H1 (cell line): ENCODE measurements at regions not wholly inside any gene's neighbourhood (a gene's known extent, or its start where the extent isn't known, plus 50 kb on each side); places are given as distances from the start of the nearest gene placed in this dataset.

Source experiments
- ASH2L ChIP-seq: fragments of 200-600, 300-600 bp; sonication (generic); IDR thresholded peaks from one replicate; pipeline ENCODE4 v1.7.1; 2017; ENCODE audit warnings: low read length
- CBX5 ChIP-seq: fragments of 300-800, 300-1000 bp; sonication (generic); IDR thresholded peaks from 2 replicates; pipeline ENCODE4 v1.7.1; 2016; ENCODE audit warnings: antibody characterized with exemption, low read length, low read depth
- CEBPB ChIP-seq: IDR thresholded peaks from 2 replicates; pipeline ENCODE4 v1.6.1; 2012; ENCODE audit warnings: low read depth, low read length
- GABPA ChIP-seq: IDR thresholded peaks from 2 replicates; pipeline ENCODE4 v1.6.1; 2011; ENCODE audit warnings: mild to moderate bottlenecking, low read length, moderate library complexity, borderline replicate concordance; ENCODE audit not compliant: insufficient read depth
- GTF2F1 ChIP-seq: IDR thresholded peaks from 2 replicates; pipeline ENCODE4 v1.6.1; 2012; ENCODE audit warnings: low read depth, low read length, improper control_type of control experiment, borderline replicate concordance
- MAFK ChIP-seq: IDR thresholded peaks from 2 replicates; pipeline ENCODE4 v1.6.1; 2012; ENCODE audit warnings: low read depth, mild to moderate bottlenecking, improper control_type of control experiment, low read length
- RFX5 ChIP-seq: IDR thresholded peaks from 2 replicates; pipeline ENCODE4 v1.6.1; 2011; ENCODE audit warnings: low read depth, low read length, improper control_type of control experiment, borderline replicate concordance
- SP4 ChIP-seq: IDR thresholded peaks from 2 replicates; pipeline ENCODE4 v1.6.1; 2012; ENCODE audit warnings: low read length, inconsistent platforms
- SRF ChIP-seq: IDR thresholded peaks from 2 replicates; pipeline ENCODE4 v1.6.1; 2011; ENCODE audit warnings: mild to moderate bottlenecking, low read depth, low read length, moderate library complexity
- YY1 ChIP-seq: IDR thresholded peaks from 2 replicates; pipeline ENCODE4 v1.6.1; 2011; ENCODE audit warnings: low read depth, mild to moderate bottlenecking, low read length
- TF ChIP-seq, protein P1 (sequence below): fragments of 300-600 bp; sonication (generic); IDR thresholded peaks from 2 replicates; pipeline ENCODE4 v1.7.1; 2012; ENCODE audit warnings: low read length, moderate library complexity, mild to moderate bottlenecking, inconsistent platforms; ENCODE audit not compliant: insufficient replicate concordance

DNA sequence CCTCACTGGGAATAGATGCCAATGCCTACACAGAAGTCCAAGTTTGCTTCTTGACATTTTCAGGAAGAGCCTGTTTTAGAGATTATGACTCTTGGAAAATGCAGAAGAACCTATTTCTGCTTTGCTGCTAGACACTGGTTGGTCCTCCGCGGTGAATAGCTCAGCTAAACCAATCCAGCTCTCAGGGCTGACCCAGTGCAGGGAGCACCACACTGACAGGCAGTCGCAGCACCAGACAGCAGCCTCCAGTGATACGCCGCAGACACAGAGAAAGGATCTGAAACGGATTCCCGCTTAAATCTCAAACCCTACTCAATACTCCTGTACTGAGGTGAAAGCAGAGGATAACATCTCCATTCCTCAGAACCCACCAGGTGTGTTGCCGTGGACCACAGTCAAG is 183.4 kb downstream of the ENGASE start (continued):
- TF ChIP-seq, protein P1, sequence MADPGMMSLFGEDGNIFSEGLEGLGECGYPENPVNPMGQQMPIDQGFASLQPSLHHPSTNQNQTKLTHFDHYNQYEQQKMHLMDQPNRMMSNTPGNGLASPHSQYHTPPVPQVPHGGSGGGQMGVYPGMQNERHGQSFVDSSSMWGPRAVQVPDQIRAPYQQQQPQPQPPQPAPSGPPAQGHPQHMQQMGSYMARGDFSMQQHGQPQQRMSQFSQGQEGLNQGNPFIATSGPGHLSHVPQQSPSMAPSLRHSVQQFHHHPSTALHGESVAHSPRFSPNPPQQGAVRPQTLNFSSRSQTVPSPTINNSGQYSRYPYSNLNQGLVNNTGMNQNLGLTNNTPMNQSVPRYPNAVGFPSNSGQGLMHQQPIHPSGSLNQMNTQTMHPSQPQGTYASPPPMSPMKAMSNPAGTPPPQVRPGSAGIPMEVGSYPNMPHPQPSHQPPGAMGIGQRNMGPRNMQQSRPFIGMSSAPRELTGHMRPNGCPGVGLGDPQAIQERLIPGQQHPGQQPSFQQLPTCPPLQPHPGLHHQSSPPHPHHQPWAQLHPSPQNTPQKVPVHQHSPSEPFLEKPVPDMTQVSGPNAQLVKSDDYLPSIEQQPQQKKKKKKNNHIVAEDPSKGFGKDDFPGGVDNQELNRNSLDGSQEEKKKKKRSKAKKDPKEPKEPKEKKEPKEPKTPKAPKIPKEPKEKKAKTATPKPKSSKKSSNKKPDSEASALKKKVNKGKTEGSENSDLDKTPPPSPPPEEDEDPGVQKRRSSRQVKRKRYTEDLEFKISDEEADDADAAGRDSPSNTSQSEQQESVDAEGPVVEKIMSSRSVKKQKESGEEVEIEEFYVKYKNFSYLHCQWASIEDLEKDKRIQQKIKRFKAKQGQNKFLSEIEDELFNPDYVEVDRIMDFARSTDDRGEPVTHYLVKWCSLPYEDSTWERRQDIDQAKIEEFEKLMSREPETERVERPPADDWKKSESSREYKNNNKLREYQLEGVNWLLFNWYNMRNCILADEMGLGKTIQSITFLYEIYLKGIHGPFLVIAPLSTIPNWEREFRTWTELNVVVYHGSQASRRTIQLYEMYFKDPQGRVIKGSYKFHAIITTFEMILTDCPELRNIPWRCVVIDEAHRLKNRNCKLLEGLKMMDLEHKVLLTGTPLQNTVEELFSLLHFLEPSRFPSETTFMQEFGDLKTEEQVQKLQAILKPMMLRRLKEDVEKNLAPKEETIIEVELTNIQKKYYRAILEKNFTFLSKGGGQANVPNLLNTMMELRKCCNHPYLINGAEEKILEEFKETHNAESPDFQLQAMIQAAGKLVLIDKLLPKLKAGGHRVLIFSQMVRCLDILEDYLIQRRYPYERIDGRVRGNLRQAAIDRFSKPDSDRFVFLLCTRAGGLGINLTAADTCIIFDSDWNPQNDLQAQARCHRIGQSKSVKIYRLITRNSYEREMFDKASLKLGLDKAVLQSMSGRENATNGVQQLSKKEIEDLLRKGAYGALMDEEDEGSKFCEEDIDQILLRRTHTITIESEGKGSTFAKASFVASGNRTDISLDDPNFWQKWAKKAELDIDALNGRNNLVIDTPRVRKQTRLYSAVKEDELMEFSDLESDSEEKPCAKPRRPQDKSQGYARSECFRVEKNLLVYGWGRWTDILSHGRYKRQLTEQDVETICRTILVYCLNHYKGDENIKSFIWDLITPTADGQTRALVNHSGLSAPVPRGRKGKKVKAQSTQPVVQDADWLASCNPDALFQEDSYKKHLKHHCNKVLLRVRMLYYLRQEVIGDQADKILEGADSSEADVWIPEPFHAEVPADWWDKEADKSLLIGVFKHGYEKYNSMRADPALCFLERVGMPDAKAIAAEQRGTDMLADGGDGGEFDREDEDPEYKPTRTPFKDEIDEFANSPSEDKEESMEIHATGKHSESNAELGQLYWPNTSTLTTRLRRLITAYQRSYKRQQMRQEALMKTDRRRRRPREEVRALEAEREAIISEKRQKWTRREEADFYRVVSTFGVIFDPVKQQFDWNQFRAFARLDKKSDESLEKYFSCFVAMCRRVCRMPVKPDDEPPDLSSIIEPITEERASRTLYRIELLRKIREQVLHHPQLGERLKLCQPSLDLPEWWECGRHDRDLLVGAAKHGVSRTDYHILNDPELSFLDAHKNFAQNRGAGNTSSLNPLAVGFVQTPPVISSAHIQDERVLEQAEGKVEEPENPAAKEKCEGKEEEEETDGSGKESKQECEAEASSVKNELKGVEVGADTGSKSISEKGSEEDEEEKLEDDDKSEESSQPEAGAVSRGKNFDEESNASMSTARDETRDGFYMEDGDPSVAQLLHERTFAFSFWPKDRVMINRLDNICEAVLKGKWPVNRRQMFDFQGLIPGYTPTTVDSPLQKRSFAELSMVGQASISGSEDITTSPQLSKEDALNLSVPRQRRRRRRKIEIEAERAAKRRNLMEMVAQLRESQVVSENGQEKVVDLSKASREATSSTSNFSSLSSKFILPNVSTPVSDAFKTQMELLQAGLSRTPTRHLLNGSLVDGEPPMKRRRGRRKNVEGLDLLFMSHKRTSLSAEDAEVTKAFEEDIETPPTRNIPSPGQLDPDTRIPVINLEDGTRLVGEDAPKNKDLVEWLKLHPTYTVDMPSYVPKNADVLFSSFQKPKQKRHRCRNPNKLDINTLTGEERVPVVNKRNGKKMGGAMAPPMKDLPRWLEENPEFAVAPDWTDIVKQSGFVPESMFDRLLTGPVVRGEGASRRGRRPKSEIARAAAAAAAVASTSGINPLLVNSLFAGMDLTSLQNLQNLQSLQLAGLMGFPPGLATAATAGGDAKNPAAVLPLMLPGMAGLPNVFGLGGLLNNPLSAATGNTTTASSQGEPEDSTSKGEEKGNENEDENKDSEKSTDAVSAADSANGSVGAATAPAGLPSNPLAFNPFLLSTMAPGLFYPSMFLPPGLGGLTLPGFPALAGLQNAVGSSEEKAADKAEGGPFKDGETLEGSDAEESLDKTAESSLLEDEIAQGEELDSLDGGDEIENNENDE: no peak
- TF ChIP-seq RFX5: no peak
- no peak for TF ChIP-seq ASH2L
- TF ChIP-seq CBX5: no peak
- no peak for TF ChIP-seq MAFK
- no peak for TF ChIP-seq SP4
- no peak for TF ChIP-seq YY1
- no peak for TF ChIP-seq SRF
- no peak for TF ChIP-seq GABPA
- no peak for TF ChIP-seq CEBPB
- no peak for TF ChIP-seq GTF2F1
